ENCODE measurements at regions not wholly inside any gene's neighbourhood (a gene's known extent, or its start where the extent isn't known, plus 50 kb on each side); places are given as distances from the start of the nearest gene placed in this dataset.
"Not testable (repeated sequence)": the region's sequence is repeated elsewhere in the genome, so short reads cannot be mapped to it uniquely, and the experiment has no call there.

DNA sequence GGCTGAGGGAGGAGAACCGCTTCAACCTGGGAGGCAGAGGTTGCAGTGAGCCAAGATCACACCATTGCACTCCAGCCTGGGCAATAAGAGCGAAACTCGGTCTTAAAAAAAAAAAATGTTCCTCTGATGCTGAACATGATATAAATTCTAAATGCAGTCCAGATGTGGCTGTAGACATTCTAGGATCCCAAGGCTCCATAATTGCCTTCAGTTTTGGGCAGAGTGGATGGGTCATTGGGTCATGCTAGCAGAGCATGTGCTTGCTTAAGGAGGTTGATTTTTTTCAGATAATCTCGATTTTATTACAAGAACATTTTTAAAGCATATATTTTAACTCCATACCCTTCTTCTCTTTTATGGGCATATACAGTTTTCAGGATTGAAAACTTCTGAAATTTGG lies 112.0 kb downstream of the UTRN start:
- DNase-seq, result no peak

DNA sequence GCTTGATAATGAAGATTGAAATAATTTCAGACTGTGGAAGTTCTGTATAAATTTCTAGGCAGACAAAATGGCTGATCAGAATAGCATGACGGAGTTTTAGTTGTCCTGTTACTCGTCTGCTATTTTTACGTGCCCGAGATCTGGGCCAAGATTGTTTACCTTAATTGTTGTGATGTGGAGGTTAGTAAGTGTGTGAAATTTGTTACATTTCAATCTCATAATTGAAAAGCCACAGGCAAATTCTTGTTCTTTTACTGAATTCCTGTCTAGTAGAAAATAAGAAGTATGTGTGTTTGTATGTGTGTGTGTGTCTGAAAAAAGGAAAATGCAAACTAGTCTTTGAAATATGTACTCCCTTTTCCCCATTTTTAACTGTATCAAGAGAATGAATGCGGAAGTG lies 115.2 kb downstream of the UTRN start:
- no peak for DNase-seq

GRCh38 chr6:144401736-144402733 lies 116.9 kb downstream of the UTRN start:
- no peak for DNase-seq

DNA sequence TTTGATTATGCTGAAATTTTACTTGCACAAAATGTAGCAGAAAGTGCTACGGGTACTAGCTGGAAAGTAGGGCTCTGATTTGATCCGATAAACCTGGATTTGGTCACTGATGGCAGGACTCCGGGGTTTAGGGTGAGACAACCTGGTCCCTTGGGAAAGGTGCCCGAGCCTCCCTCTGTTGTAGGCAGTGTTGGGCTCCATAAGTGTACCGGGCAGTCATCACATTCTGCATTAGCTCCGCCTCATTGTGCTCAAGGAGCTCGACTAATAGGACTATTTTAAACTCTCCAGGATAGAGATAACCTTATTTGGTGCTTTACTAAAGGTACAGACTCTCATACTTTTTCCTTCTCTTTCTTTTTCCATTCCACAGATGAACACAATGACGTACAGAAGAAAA lies 117.6 kb downstream of the UTRN start:
- DNase-seq, result no peak

GRCh38 chr6:144405163-144405562 lies 120.0 kb downstream of the UTRN start:
- no peak for DNase-seq

DNA sequence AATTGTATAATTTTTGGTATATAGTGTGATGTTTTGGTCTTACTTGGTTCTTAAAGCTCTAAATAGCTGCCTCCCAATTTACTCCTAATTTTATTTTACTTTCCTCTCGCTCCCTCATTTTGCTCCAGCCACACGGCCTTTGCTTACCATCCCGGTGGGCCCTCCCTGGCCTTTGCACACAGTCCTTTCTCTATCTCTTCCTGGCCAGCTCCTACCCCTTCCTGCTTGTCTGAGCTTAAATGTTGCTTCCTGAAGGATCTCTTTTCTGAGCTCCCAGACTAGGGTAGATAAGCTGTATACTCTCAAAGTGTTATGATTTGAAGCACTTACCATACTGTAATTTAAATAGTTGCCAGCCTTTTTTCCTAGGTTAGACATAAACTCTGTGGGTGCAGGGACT lies 121.7 kb downstream of the UTRN start:
- DNase-seq, result no peak

GRCh38 chr6:144408161-144408560 lies 123.0 kb downstream of the UTRN start:
- DNase-seq, result no peak

GRCh38 chr6:144410059-144410458 lies 124.9 kb downstream of the UTRN start:
- no peak for DNase-seq

DNA sequence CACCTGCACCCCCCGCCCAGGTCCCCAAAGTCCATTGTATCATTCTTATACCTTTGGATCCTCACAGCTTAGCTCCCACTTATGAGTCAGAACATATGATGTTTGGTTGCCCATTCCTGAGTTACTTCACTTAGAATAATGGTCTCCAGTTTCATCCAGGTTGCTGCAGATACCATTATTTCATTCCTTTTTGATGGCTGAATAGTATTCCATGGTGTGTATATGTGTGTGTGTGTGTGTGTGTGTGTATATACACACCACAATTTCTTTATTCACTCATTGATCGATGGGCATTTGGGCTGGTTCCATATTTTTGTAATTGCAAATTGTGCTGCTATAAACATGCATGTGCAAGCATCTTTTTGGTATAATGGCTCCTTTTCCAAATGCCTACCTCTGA lies 125.4 kb downstream of the UTRN start:
- not testable (repeated sequence) for DNase-seq

- no peak for DNase-seq
Observed at GRCh38 chr6:144411531-144412165, 126.5 kb downstream of the UTRN start.

DNA sequence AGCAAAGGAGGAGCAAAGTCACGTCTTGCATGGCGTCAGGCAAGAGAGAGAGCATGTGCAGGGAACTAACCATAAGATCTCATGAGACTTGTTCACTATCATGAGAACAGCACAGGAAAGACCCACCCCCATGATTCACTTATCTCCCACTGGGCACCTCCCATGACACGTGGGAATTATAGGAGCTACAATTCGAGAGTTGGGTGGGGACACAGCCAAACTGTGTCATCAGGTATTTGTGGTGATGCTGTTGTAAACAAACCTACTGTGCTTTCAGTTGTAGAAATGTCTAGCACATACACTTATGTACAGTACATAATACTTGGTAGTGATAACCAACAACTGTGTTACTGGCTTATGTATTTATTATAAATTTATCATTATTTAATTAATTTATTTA lies 128.3 kb downstream of the UTRN start:
- DNase-seq, result no peak

- DNase-seq, result no peak
Observed at GRCh38 chr6:144415014-144415413, 129.9 kb downstream of the UTRN start.

GRCh38 chr6:144415835-144416237 lies 130.7 kb downstream of the UTRN start:
- DNase-seq, result no peak

- no peak for DNase-seq
Observed at GRCh38 chr6:144416244-144416643, 131.1 kb downstream of the UTRN start.

GRCh38 chr6:144416773-144417172 lies 131.6 kb downstream of the UTRN start:
- DNase-seq, result no peak

GRCh38 chr6:144417681-144418080 lies 132.5 kb downstream of the UTRN start:
- no peak for DNase-seq

DNA sequence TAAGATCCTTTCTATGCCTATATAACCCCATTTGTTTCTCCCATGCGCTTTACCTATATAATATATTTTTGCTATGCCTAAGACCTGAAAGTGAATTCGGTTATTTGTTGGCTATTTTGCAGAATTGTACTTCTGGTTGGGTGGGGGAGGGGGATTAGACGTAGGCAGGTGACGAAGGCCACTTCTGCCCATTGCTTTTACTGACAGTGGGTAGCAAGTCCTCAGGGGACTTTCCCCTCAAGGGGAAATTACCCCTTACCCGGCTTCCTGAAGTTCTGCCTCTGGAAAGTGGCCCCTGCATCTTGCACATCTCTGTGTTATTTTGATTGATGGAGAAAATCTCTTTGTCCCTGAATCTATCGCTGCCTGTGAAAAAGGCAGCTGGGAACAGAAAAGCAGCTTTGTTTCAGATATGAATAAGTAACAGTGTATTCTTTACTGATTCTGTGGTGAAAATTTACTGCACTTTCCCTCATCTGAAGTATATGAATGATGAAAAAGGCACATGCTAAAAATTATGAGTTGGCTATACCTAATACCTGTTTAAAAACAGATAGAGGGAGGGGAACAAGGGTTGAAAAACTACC lies 133.9 kb downstream of the UTRN start:
- DNase-seq, result no peak

DNA sequence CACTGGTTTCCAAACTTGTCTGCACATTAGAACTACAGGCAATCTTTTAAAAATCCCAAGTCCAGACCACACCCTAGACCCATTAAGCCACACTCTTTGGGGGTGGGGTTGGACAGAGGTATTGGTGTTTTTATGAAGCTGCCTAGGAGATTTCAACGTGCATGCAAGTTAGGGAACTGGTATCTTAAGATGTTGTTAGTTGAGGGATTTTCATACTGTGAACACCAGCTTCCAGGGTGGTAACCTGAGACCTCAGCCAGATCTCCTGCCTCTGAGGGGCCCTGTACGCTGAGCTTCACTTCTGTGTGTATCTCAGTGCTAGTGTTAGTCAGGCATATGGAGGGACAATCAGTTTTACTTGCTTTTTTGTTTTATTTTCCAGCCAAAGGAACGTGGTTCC lies 138.0 kb downstream of the UTRN start:
- no peak for DNase-seq

DNA sequence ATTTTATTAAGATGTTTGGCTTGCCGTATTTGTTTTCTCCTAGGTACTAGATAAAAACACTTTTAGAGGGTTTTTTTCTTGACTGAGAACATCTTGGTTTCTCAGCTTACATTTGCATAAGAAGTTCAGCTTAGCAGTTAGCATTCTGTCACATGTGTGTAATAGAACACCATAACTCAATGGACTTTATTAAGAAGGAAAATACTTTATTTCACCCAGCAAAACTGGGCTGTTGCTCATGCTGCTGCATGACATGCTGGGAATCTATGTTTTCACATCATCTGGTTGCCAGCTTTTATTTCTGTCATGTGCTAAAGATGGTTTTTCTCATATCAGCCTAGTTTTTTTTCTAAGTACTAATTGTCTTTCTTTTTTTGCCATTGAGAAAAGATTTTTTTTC lies 144.6 kb downstream of the UTRN start:
- DNase-seq, result no peak

DNA sequence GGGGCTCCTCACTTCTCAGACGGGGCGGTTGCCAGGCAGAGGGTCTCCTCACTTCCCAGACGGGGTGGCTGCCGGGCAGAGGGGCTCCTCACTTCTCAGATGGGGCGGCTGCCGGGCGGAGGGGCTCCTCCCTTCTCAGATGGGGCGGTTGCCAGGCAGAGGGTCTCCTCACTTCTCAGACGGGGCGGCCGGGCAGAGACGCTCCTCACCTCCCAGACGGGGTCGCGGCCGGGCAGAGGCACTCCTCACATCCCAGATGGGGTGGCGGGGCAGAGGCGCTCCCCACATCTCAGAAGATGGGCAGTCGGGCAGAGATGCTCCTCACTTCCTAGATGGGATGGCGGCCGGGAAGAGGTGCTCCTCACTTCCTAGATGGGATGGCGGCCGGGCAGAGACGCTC lies 148.3 kb downstream of the UTRN start:
- not testable (repeated sequence) for DNase-seq

DNA sequence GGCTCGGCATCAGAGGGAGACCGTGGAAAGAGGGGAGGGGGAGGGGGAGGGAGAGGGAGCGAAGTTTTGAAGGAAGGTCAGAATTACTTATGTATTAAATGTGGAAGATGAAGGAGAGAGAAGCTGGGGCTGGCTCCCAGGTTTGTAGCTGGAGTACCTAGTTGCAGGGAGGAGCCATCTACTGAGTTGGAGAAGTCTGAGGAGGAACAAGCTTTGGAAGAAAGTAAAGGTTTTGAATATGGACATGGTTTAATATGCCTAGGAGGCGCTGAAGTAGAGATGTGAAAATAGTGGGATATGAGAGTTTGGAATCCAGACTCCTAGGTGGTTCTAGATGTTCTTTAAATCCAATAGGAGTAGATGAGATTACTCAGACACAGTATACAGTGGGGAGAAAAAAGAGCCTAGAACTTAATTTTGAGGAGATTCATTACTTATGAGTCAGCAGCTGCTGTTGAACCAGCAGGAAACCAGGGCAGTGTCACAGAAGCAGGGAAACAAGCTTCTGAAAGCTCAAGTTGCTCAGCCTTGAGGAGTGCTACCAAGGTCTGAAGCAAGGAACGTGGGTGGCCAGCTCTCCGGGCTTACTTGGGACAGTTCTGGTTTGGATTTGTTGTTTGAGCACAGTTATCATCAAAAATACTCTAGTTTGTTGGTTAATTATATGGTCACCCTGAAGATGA lies 149.3 kb downstream of the UTRN start:
- no peak for DNase-seq

DNA sequence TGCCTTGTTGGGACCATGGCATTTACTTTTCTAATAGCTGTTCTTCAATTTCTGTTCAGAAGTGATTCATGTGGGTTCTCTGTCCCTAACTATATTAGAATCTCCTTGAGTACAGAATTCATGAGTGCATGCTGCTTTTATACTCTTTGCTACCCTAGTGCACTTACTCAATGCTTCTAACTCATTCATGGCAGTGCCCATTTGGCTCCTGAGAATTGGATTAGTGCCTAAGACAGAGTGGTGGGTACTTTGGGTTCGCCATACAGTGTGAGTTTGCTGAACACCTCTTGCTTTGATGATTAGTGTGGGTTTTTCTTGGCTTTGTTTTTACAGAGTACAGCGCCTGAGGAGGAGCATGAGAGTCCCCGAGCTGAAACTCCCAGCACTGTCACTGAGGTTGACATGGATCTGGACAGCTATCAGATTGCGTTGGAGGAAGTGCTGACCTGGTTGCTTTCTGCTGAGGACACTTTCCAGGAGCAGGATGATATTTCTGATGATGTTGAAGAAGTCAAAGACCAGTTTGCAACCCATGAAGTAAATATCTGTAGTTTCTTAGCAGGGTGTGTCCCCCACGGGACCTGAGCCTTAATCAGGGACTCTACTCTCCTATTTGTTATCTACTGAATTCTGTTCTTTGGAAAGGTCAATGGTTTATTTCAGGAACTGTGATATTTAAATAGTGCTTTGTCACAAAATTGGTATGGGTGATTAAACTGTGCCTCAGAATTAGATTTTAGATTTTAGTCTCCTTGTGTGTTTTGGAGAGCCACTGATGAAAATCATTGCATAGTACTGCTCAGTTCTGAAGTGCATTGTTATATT lies 150.7 kb downstream of the UTRN start:
- no peak for DNase-seq

All from GOT3 (cell line).